Neural cell (in vitro differentiated cells): ENCODE measurements at regions not wholly inside any gene's neighbourhood (a gene's known extent, or its start where the extent isn't known, plus 50 kb on each side); places are given as distances from the start of the nearest gene placed in this dataset.

Experiments used
- H2AFZ ChIP-seq: fragments of 200-600, 300-800 bp; sonication (generic), shearing (Covaris generic); 2 replicates; pipeline ENCODE4 v1.6.0; 2014; ENCODE audit warnings: low read depth, mild to moderate bottlenecking, antibody characterized with exemption, low read length, moderate library complexity
- H3F3A ChIP-seq: fragments of 200-600 bp; shearing (Covaris generic); 2 replicates; pipeline ENCODE4 v1.6.1; 2016; ENCODE audit warnings: mild to moderate bottlenecking, moderate library complexity, mixed read lengths, antibody characterized with exemption, low read length; ENCODE audit not compliant: insufficient read depth, poor library complexity, severe bottlenecking
- H3K27ac ChIP-seq: fragments of 200-600, 300-800 bp; sonication (generic), shearing (Covaris generic); 2 replicates; pipeline ENCODE4 v1.5.1; 2014; ENCODE audit warnings: mild to moderate bottlenecking, low read length, moderate library complexity
- H3K27me3 ChIP-seq: fragments of 300-800, 200-600 bp; sonication (generic), shearing (Covaris generic); 2 replicates; pipeline ENCODE4 v1.6.0; 2014; ENCODE audit warnings: mild to moderate bottlenecking, low read depth, low read length, moderate library complexity; ENCODE audit not compliant: insufficient read depth
- H3K36me3 ChIP-seq: fragments of 300-800, 200-600 bp; sonication (generic), shearing (Covaris generic); 2 replicates; pipeline ENCODE4 v1.5.1; 2014; ENCODE audit warnings: mild to moderate bottlenecking, antibody characterized with exemption, low read length, moderate library complexity; ENCODE audit not compliant: insufficient read depth
- H3K4me2 ChIP-seq: fragments of 300-800, 200-600 bp; sonication (generic), shearing (Covaris generic); 2 replicates; pipeline ENCODE4 v1.6.0; 2014; ENCODE audit warnings: mild to moderate bottlenecking, low read length
- H3K4me3 ChIP-seq: fragments of 300-800, 200-600 bp; sonication (generic), shearing (Covaris generic); 2 replicates; pipeline ENCODE4 v1.5.1; 2014; ENCODE audit warnings: mild to moderate bottlenecking, low read length, moderate library complexity
- H3K79me2 ChIP-seq: fragments of 200-600 bp; shearing (Covaris generic); replicated peaks from 2 replicates; pipeline ENCODE4 v1.6.0; 2014; ENCODE audit warnings: mild to moderate bottlenecking, low read length, moderate library complexity; ENCODE audit not compliant: insufficient read depth
- H3K9ac ChIP-seq: fragments of 300-800, 200-600 bp; sonication (generic), shearing (Covaris generic); 2 replicates; pipeline ENCODE4 v1.6.1; 2016; ENCODE audit warnings: mild to moderate bottlenecking, low read length, mixed read lengths
- H3K9me2 ChIP-seq: fragments of 200-600 bp; shearing (Covaris generic); 2 replicates; pipeline ENCODE4 v1.6.1; 2016; ENCODE audit warnings: mild to moderate bottlenecking, low read length, mixed read lengths; ENCODE audit not compliant: insufficient read depth
- H3K9me3 ChIP-seq: fragments of 200-600, 300-800 bp; sonication (generic), shearing (Covaris generic); 2 replicates; pipeline ENCODE4 v1.6.1; 2016; ENCODE audit warnings: mild to moderate bottlenecking, mixed run types, low read length, moderate library complexity, mixed read lengths
- H4K20me1 ChIP-seq: fragments of 200-600 bp; shearing (Covaris generic); 2 replicates; pipeline ENCODE4 v1.6.1; 2016; ENCODE audit warnings: mild to moderate bottlenecking, mixed run types; ENCODE audit not compliant: insufficient read depth
- CTCF ChIP-seq: fragments of 450-650 bp; IDR thresholded peaks from 2 replicates; pipeline ENCODE4 v1.5.1; 2014; ENCODE audit warnings: antibody characterized with exemption, mild to moderate bottlenecking, moderate library complexity; ENCODE audit not compliant: poor library complexity, severe bottlenecking
- EP300 ChIP-seq: fragments of 450-650 bp; conservative IDR thresholded peaks from 2 replicates; pipeline ENCODE4 v1.6.1; 2014; ENCODE audit warnings: antibody characterized with exemption, mild to moderate bottlenecking, moderate library complexity; ENCODE audit not compliant: poor library complexity, severe bottlenecking
- EZH2 ChIP-seq: fragments of 200-600, 300-800 bp; shearing (Covaris generic), sonication (generic); IDR thresholded peaks from 2 replicates; pipeline ENCODE4 v1.6.1; 2014; ENCODE audit warnings: antibody characterized with exemption, low read length, borderline replicate concordance, mild to moderate bottlenecking; ENCODE audit not compliant: insufficient read depth, poor library complexity, severe bottlenecking
- MXI1 ChIP-seq: fragments of 450-650 bp; conservative IDR thresholded peaks from 2 replicates; pipeline ENCODE4 v1.6.1; 2014; ENCODE audit warnings: antibody characterized with exemption, mild to moderate bottlenecking; ENCODE audit not compliant: poor library complexity, severe bottlenecking
- POLR2AphosphoS5 ChIP-seq: IDR thresholded peaks from 2 replicates; pipeline ENCODE4 v1.6.1; 2012
- RAD21 ChIP-seq: fragments of 450-650 bp; conservative IDR thresholded peaks from 2 replicates; pipeline ENCODE4 v1.6.1; 2014; ENCODE audit warnings: antibody characterized with exemption, mild to moderate bottlenecking, moderate library complexity
- REST ChIP-seq: IDR thresholded peaks from 2 replicates; pipeline ENCODE4 v1.6.1; 2012; ENCODE audit warnings: borderline replicate concordance
- SMC3 ChIP-seq: fragments of 450-650 bp; conservative IDR thresholded peaks from 2 replicates; pipeline ENCODE4 v1.6.1; 2014; ENCODE audit warnings: antibody characterized with exemption, mild to moderate bottlenecking, moderate library complexity; ENCODE audit not compliant: poor library complexity
- TAF1 ChIP-seq: IDR thresholded peaks from 2 replicates; pipeline ENCODE4 v1.6.1; 2012; ENCODE audit warnings: low read depth

GRCh38 chr2:522776-523175 is 154.4 kb downstream of the TMEM18 start:
- no peak overlapping the region for H3K4me3 ChIP-seq
- H3K4me2 ChIP-seq = no peak overlapping the region
- no peaks in the 10 kb centered on the region for H3K9me2 ChIP-seq
- H3F3A ChIP-seq = no peaks in the 10 kb centered on the region
- H3K27me3 ChIP-seq = no peaks in the 10 kb centered on the region
- H3K9ac ChIP-seq = no peak overlapping the region
- no peak overlapping the region for H2AFZ ChIP-seq
- no peak overlapping the region for H3K27ac ChIP-seq
- no peak for TF ChIP-seq SMC3
- no peak for TF ChIP-seq EZH2
- TF ChIP-seq TAF1 = no peak
- TF ChIP-seq CTCF = no peak
- no peak for TF ChIP-seq POLR2AphosphoS5
- no peak for TF ChIP-seq EP300
- no peak for TF ChIP-seq REST
- TF ChIP-seq RAD21 = no peak
- H3K79me2 ChIP-seq = no peaks in the 10 kb centered on the region
- H3K9me3 ChIP-seq = no peaks in the 10 kb centered on the region
- H3K36me3 ChIP-seq = no peaks in the 10 kb centered on the region
- no peaks in the 10 kb centered on the region for H4K20me1 ChIP-seq

- H4K20me1 ChIP-seq = no peaks in the 10 kb centered on the region
These were observed 155.2 kb downstream of the TMEM18 start for GRCh38 chr2:521853-522530.

More at GRCh38 chr2:521853-522530, 155.2 kb downstream of the TMEM18 start:
- Histone ChIP-seq H3K27ac (no peak overlapping the region), H3K9me2 (no peaks in the 10 kb centered on the region), H3F3A (no peaks in the 10 kb centered on the region), H3K9me3 (no peaks in the 10 kb centered on the region), H3K4me3 (no peak overlapping the region), H3K9ac (no peak overlapping the region), H3K36me3 (no peaks in the 10 kb centered on the region), H3K79me2 (no peaks in the 10 kb centered on the region), H3K4me2 (no peak overlapping the region), H3K27me3 (no peaks in the 10 kb centered on the region), H2AFZ (no peak overlapping the region)
- TF ChIP-seq RAD21 (no peak), TAF1 (no peak), MXI1 (no peak), CTCF (no peak), EP300 (no peak), SMC3 (no peak), EZH2 (no peak), POLR2AphosphoS5 (no peak), REST (no peak)
